ENCODE measurements at regions not wholly inside any gene's neighbourhood (a gene's known extent, or its start where the extent isn't known, plus 50 kb on each side); places are given as distances from the start of the nearest gene placed in this dataset.

GRCh38 chr11:121914508-121915059 lies 201.4 kb downstream of the BLID start:
- H3K4me3 ChIP-seq: no peak overlapping the region
- H3K27me3 ChIP-seq: no peaks in the 10 kb centered on the region
- no peaks in the 10 kb centered on the region for H3K4me1 ChIP-seq
- 43 to 59% (median 55%) methylated on average over 2 of the region's 2 CpGs for WGBS, 5 donors
- intact Hi-C loops (cut with DNase I; ENCODE audit: low total_unique reads): no loop called here
- H3K9me3 ChIP-seq: no peaks in the 10 kb centered on the region
- TF ChIP-seq POLR2A (IDR thresholded peaks at IDR 0.05) (no peak), POLR2AphosphoS5 (IDR thresholded peaks at IDR 0.05) (no peak), CTCF (IDR thresholded peaks at IDR 0.05) (no peak), EP300 (IDR thresholded peaks at IDR 0.05) (no peak)
- no peaks in the 10 kb centered on the region for H3K36me3 ChIP-seq
- no peak for DNase-seq
- no peak overlapping the region for H3K27ac ChIP-seq

DNA sequence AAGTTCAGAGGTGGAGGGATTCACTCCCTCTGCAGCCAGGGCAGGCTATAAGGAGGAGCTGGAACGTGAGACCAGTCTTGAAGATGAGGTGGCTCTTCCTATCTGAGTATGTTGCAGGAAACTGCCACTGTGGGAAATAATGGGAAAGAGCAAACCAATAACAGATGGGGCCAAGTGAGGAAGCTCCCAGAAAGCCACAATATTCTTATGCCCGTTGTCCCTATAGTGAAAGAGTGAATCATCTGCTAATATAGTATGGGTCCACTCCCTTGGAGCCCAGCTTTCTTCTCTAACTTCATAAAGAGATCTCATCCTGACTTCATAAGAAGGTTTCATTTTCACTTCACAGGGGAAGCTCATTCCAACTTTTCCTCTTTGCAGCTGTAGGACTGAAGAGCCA lies 206.4 kb downstream of the BLID start:
- Histone ChIP-seq H3K9me3 (no peaks in the 10 kb centered on the region), H3K36me3 (no peaks in the 10 kb centered on the region), H3K27ac (no peak overlapping the region), H3K4me3 (no peak overlapping the region), H3K4me1 (no peaks in the 10 kb centered on the region), H3K27me3 (no peaks in the 10 kb centered on the region)
- intact Hi-C loops (cut with DNase I; ENCODE audit: low total_unique reads): no loop called here
- no peak for DNase-seq
- WGBS, 5 donors: 64 to 82% (median 76%) methylated on average over 2 of the region's 2 CpGs
- no peak for TF ChIP-seq POLR2AphosphoS5 (IDR thresholded peaks at IDR 0.05)
- TF ChIP-seq POLR2A (IDR thresholded peaks at IDR 0.05): no peak
- TF ChIP-seq CTCF (IDR thresholded peaks at IDR 0.05): no peak
- no peak for TF ChIP-seq EP300 (IDR thresholded peaks at IDR 0.05)

DNA sequence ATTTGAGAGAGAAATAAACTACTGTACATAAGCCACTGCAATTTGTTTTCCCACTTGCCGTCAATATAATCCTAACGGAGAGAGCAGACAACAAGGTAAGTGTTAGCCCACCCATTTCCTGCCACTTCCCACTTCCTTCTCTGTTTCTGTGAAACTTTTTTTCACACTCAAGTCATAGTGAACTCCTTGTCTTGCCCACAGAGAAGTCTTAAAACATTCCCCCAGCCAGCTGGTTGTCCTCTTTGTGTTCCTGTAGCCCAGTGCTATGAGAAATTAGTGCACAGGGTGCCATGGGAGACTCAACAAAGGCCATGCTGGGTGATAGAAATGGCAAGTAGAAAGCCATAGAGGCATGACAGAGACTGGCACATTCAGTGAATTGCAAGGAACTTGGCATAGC lies 208.6 kb downstream of the BLID start:
- Histone ChIP-seq H3K4me1 (no peaks in the 10 kb centered on the region), H3K36me3 (no peaks in the 10 kb centered on the region), H3K4me3 (no peak overlapping the region), H3K27me3 (no peaks in the 10 kb centered on the region), H3K9me3 (no peaks in the 10 kb centered on the region), H3K27ac (no peak overlapping the region)
- TF ChIP-seq POLR2AphosphoS5 (IDR thresholded peaks at IDR 0.05) (no peak), EP300 (IDR thresholded peaks at IDR 0.05) (no peak), POLR2A (IDR thresholded peaks at IDR 0.05) (no peak), CTCF (IDR thresholded peaks at IDR 0.05) (no peak)
- no peak for DNase-seq
- WGBS, 5 donors: 60 to 78% (median 65%) methylated on average over 2 of the region's 2 CpGs
- intact Hi-C loops (cut with DNase I; ENCODE audit: low total_unique reads): no loop called here

DNA sequence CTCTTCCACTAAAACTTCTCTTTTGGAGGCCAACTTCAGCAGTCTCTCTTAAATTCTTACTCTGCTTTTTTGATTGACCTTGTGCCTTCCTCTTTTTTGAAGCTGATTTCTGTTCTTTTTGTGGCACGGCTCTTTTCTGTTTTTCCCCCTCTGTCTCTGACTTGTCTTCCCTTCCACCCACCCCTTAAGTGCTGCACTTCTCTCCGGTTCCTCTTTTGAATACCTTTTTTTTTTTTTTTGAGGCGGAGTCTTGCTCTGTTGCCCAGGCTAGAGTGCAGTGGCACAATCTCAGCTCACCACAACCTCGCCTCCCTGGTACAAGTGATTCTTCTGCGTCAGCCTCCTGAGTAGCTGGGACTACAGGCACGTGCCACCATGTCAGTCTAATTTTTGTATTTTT lies 211.9 kb downstream of the BLID start:
- H3K9me3 ChIP-seq: no peaks in the 10 kb centered on the region
- TF ChIP-seq POLR2A (IDR thresholded peaks at IDR 0.05): no peak
- TF ChIP-seq EP300 (IDR thresholded peaks at IDR 0.05): no peak
- TF ChIP-seq POLR2AphosphoS5 (IDR thresholded peaks at IDR 0.05): no peak
- TF ChIP-seq CTCF (IDR thresholded peaks at IDR 0.05): no peak
- DNase-seq: no peak
- no peak overlapping the region for H3K4me3 ChIP-seq
- intact Hi-C loops (cut with DNase I; ENCODE audit: low total_unique reads): no loop called here
- WGBS, 5 donors: 75 to 85% (median 76%) methylated on average over 6 of the region's 6 CpGs
- H3K36me3 ChIP-seq: no peaks in the 10 kb centered on the region
- no peaks in the 10 kb centered on the region for H3K4me1 ChIP-seq
- H3K27me3 ChIP-seq: no peaks in the 10 kb centered on the region
- H3K27ac ChIP-seq: no peak overlapping the region
